GM19463 (cell line): ENCODE measurements at regions not wholly inside any gene's neighbourhood (a gene's known extent, or its start where the extent isn't known, plus 50 kb on each side); places are given as distances from the start of the nearest gene placed in this dataset.

Source experiments
- ATAC-seq: cut with Tn5 transposase; IDR thresholded peaks from one replicate; pipeline ENCODE4 v1.9.1; 2021; ENCODE audit warnings: mild to moderate bottlenecking, moderate library complexity; ENCODE audit not compliant: unreplicated experiment

GRCh38 chr13:39279077-39279476 is 240.8 kb downstream of the NHLRC3 start:
- no peak for ATAC-seq

DNA sequence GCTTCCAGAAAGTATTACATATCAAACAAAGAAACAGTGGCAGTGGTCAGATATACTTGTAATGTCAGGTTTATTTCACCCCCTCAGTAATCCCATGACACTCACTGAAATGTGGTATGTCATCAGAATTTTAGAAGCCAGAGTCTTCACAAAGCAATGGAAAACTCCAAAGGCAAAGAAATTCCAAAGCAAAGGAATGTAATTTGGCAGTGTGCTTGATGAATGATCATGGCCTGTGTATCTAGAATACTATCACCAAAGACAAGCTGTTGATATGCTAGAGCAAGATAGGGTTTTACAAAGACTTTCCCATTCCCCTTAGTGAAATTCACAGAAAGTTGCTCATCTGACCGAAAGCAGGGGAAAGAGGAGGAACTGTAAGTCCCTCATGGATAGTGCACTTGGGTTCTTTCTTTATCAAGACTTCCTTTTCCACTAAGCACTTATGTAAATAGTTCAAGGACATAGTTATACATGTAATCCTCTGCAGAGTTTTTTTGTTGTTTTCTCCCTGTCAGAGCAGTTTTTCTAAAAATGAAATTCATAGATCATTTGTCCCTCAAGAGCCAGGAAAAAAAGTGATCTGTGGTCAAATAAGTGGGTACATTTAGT is 243.4 kb downstream of the NHLRC3 start:
- ATAC-seq = no peak

GRCh38 chr13:39282400-39282972 is 244.2 kb downstream of the NHLRC3 start:
- peak; percentile 92 for ATAC-seq

GRCh38 chr13:39283072-39283471 is 244.8 kb downstream of the NHLRC3 start:
- ATAC-seq = peak; percentile 35

- no peak for ATAC-seq
Observed at GRCh38 chr13:39284801-39285388, 246.6 kb downstream of the NHLRC3 start.
